ENCODE measurements at regions not wholly inside any gene's neighbourhood (a gene's known extent, or its start where the extent isn't known, plus 50 kb on each side); places are given as distances from the start of the nearest gene placed in this dataset.

- no peak for TF ChIP-seq CTCF (IDR thresholded peaks at IDR 0.05)
- TF ChIP-seq POLR2AphosphoS5 (IDR thresholded peaks at IDR 0.05; ENCODE audit: low read depth, low read length): no peak
- no peak for TF ChIP-seq TCF7L2 (IDR thresholded peaks at IDR 0.05; ENCODE audit: low read depth, low read length)
- TF ChIP-seq REST (IDR thresholded peaks at IDR 0.05; ENCODE audit: insufficient read depth in 1 of 2, low read depth in 2 of 2, low read length in 1 of 2): no peak
- no peak for TF ChIP-seq SIN3A (IDR thresholded peaks at IDR 0.05; ENCODE audit: borderline replicate concordance, insufficient read depth, low read depth, low read length)
Observed at GRCh38 chr4:62342346-62342745, 1142.2 kb downstream of the ADGRL3 start.

All from Panc1 (cell line).